Parathyroid adenoma (tissue), 2 donors: ENCODE measurements at regions not wholly inside any gene's neighbourhood (a gene's known extent, or its start where the extent isn't known, plus 50 kb on each side); places are given as distances from the start of the nearest gene placed in this dataset.

Experiments used
- H2AFZ ChIP-seq: fragments of 300-600 bp; sonication (generic); one replicate; pipeline ENCODE4 v1.7.0; 2017; ENCODE audit warnings: antibody characterized with exemption, mild to moderate bottlenecking
- H3K27ac ChIP-seq: fragments of 300-600 bp; sonication (generic); one replicate; pipeline ENCODE4 v1.7.0; 2017
- H3K27me3 ChIP-seq: fragments of 300-600 bp; sonication (generic); one replicate; pipeline ENCODE4 v1.7.0; 2017; ENCODE audit warnings: low read length; ENCODE audit not compliant: control insufficient read depth, insufficient read depth
- H3K36me3 ChIP-seq: fragments of 300-600 bp; sonication (generic); one replicate; pipeline ENCODE4 v1.7.0; 2017; ENCODE audit warnings: low read length; ENCODE audit not compliant: control insufficient read depth, insufficient read depth
- H3K4me1 ChIP-seq: fragments of 300-600 bp; sonication (generic); one replicate; pipeline ENCODE4 v1.7.0; 2017; ENCODE audit warnings: control low read depth
- H3K4me2 ChIP-seq: fragments of 300-600 bp; sonication (generic); one replicate; pipeline ENCODE4 v1.7.0; 2017; ENCODE audit warnings: low read length
- H3K4me3 ChIP-seq: fragments of 300-600 bp; sonication (generic); one replicate; pipeline ENCODE4 v1.7.0; 2017; ENCODE audit warnings: low read depth, low read length
- H3K79me2 ChIP-seq: fragments of 300-600 bp; sonication (generic); one replicate; pipeline ENCODE4 v1.7.0; 2017; ENCODE audit warnings: control low read depth
- H3K9ac ChIP-seq: fragments of 300-600 bp; sonication (generic); one replicate; pipeline ENCODE4 v1.7.0; 2017; ENCODE audit warnings: mild to moderate bottlenecking
- H3K9me3 ChIP-seq: fragments of 300-600 bp; sonication (generic); one replicate; pipeline ENCODE4 v1.7.0; 2017; ENCODE audit warnings: low read length; ENCODE audit not compliant: control insufficient read depth
- TF ChIP-seq, protein P1 (sequence below): fragments of 300-600 bp; sonication (generic); IDR thresholded peaks from one replicate; pipeline ENCODE4 v1.7.0; 2017; ENCODE audit warnings: antibody characterized with exemption, mild to moderate bottlenecking
- donor health status: primary hyperparathyroidism.

DNA sequence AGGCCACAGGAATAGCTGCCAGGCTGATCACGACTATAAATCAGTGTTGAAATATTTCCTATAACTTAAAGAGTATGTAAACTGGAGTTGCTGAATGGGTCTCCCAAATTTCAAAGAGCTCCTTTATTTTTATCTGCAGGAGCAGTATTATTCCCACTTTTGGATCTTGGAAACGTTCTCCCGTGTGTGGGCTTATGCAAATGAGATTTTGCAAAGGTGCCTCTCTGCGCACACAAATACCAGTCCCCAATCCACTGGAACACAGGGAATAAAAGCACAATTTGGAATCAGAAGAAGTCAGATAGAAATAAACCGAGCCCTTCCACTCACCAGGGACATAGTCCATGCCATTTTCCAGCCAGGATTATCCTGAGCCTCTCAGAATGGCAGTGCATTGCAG lies 350.2 kb upstream of the CELF2 start:
- TF ChIP-seq, protein P1, sequence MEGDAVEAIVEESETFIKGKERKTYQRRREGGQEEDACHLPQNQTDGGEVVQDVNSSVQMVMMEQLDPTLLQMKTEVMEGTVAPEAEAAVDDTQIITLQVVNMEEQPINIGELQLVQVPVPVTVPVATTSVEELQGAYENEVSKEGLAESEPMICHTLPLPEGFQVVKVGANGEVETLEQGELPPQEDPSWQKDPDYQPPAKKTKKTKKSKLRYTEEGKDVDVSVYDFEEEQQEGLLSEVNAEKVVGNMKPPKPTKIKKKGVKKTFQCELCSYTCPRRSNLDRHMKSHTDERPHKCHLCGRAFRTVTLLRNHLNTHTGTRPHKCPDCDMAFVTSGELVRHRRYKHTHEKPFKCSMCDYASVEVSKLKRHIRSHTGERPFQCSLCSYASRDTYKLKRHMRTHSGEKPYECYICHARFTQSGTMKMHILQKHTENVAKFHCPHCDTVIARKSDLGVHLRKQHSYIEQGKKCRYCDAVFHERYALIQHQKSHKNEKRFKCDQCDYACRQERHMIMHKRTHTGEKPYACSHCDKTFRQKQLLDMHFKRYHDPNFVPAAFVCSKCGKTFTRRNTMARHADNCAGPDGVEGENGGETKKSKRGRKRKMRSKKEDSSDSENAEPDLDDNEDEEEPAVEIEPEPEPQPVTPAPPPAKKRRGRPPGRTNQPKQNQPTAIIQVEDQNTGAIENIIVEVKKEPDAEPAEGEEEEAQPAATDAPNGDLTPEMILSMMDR: no peak
- H3K79me2 ChIP-seq: no peaks in the 10 kb centered on the region
- no peak overlapping the region for H3K27ac ChIP-seq
- H3K9me3 ChIP-seq: no peaks in the 10 kb centered on the region
- H3K27me3 ChIP-seq: no peaks in the 10 kb centered on the region
- no peak overlapping the region for H3K4me3 ChIP-seq
- no peak overlapping the region for H3K9ac ChIP-seq
- no peak overlapping the region for H3K4me2 ChIP-seq
- H3K4me1 ChIP-seq: no peaks in the 10 kb centered on the region
- H3K36me3 ChIP-seq: no peaks in the 10 kb centered on the region
- H2AFZ ChIP-seq: no peak overlapping the region

DNA sequence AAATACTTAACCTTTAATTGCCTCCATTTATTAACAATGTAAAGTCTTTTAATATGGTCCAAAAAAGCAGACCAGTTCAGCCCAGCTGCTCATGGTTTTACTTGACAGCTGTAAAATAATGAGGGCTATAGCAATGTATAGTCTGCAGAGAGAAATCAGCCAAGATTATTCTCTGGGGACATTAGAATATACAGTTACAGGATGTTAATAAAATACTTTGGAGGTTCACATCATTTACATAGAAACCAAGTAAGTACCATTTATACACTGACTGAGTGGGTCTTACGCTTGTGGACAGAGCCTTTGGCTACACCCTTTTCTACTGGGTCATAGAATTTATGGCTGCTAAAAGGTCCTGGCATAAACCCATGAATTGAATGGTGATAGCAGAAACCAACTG lies 340.7 kb upstream of the CELF2 start:
- H3K27ac ChIP-seq: no peak overlapping the region
- H3K9ac ChIP-seq: no peak overlapping the region
- H3K27me3 ChIP-seq: no peaks in the 10 kb centered on the region
- H3K36me3 ChIP-seq: no peaks in the 10 kb centered on the region
- H3K4me1 ChIP-seq: no peaks in the 10 kb centered on the region
- no peak overlapping the region for H3K4me2 ChIP-seq
- TF ChIP-seq, protein P1: no peak
- H3K79me2 ChIP-seq: no peaks in the 10 kb centered on the region
- H2AFZ ChIP-seq: no peak overlapping the region
- H3K9me3 ChIP-seq: no peaks in the 10 kb centered on the region
- no peak overlapping the region for H3K4me3 ChIP-seq

DNA sequence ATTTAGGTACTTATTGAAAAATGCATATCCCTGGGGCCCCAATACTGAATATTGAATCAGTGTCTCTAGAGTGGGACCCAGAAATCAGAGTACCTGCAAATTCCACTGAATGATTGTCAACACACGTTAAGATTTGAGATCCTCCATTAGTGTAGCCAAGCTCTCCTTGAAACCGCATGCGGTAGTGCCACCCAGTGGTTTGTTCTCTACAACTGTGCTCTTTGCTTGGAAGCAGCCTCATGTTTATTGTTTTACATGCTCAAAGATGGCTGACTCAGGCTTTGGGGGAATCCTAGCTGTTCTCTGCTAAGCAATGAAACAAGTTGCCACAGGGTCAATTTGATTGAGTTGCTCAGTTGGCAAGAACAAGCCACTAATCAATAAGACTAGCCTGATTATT lies 340.2 kb upstream of the CELF2 start:
- H3K9ac ChIP-seq: no peak overlapping the region
- H3K36me3 ChIP-seq: no peaks in the 10 kb centered on the region
- no peaks in the 10 kb centered on the region for H3K9me3 ChIP-seq
- H2AFZ ChIP-seq: peak overlapping the region; percentile 56
- no peaks in the 10 kb centered on the region for H3K27me3 ChIP-seq
- H3K4me1 ChIP-seq: no peaks in the 10 kb centered on the region
- no peak overlapping the region for H3K27ac ChIP-seq
- H3K79me2 ChIP-seq: no peaks in the 10 kb centered on the region
- H3K4me3 ChIP-seq: no peak overlapping the region
- H3K4me2 ChIP-seq: no peak overlapping the region
- TF ChIP-seq, protein P1: peak; percentile 61

DNA sequence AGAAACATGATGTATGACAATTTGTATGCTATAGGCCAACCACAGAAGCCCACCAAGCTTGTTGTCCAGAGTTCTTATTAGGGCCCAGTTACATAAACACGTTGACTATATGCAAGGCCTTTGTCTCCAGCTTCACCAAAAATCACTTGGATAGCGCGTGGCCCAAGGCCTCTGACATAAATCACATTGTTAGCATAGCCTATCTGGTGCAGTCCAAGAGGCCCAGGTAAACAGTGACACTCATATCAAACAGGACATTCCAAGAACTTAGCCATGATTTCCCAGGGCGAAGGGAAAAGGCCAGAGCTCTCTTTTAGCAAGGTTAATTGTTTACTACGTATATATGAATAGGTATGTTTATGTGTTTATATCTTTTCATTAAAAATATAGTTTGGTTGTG lies 337.2 kb upstream of the CELF2 start:
- no peaks in the 10 kb centered on the region for H3K36me3 ChIP-seq
- H3K4me3 ChIP-seq: no peak overlapping the region
- H3K27ac ChIP-seq: no peak overlapping the region
- no peak overlapping the region for H3K9ac ChIP-seq
- no peaks in the 10 kb centered on the region for H3K9me3 ChIP-seq
- no peaks in the 10 kb centered on the region for H3K79me2 ChIP-seq
- TF ChIP-seq, protein P1: no peak
- H3K27me3 ChIP-seq: no peaks in the 10 kb centered on the region
- H3K4me1 ChIP-seq: no peaks in the 10 kb centered on the region
- H3K4me2 ChIP-seq: no peak overlapping the region
- H2AFZ ChIP-seq: no peak overlapping the region

DNA sequence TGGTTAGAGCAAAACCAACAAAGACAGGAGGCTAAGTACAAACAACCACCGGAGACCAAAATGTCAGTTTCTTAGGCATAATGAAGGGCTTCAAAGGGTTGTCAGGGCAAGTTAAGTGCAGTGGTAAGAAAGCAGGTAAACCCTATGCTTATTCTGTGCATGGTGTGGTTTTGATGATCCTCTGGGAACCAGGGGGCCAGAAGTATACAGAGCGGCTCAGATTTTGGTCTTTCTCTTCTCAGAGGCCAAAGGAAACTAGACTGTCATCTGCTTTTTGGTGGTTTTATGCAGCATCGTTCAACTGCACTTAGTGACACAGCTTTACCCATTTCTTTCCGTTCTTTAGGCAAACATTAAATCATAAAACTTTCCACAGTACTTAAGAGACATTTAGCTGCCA lies 332.7 kb upstream of the CELF2 start:
- no peaks in the 10 kb centered on the region for H3K79me2 ChIP-seq
- no peak overlapping the region for H3K27ac ChIP-seq
- H3K36me3 ChIP-seq: no peaks in the 10 kb centered on the region
- TF ChIP-seq, protein P1: no peak
- no peaks in the 10 kb centered on the region for H3K27me3 ChIP-seq
- no peaks in the 10 kb centered on the region for H3K9me3 ChIP-seq
- H3K4me2 ChIP-seq: no peak overlapping the region
- no peak overlapping the region for H2AFZ ChIP-seq
- no peak overlapping the region for H3K4me3 ChIP-seq
- no peaks in the 10 kb centered on the region for H3K4me1 ChIP-seq
- no peak overlapping the region for H3K9ac ChIP-seq
